GM12874 (cell line): ENCODE measurements at regions not wholly inside any gene's neighbourhood (a gene's known extent, or its start where the extent isn't known, plus 50 kb on each side); places are given as distances from the start of the nearest gene placed in this dataset.
A peak's percentile ranks its signal among the peaks of the same experiment; 100 is the strongest.

Experiments used
- CTCF ChIP-seq: IDR thresholded peaks from 2 replicates; pipeline ENCODE4 v1.5.1; 2011; ENCODE audit warnings: low read depth, mild to moderate bottlenecking, control low read depth, low read length, moderate library complexity; ENCODE audit not compliant: insufficient read depth

DNA sequence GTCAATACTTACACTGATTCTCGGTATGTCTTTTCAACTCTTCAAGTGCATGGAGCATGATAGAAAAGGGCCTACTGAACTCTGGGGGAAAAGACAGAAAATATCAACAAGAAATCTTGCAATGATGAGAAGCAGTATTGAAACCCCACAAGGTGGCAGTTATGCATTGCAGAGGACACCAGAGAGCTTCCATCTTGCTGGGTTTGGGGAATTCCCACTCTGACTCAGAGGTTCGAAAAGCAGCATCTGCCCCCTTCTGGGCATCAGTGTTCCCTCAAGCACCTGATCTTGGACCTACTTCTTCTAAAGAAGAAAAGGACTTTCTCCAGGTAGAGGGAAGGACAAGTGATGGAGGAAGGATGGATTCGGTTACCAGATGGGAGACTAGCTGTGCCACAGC, 147.5 kb upstream of the OSBPL11 start:
- TF ChIP-seq CTCF = peak; percentile 31; the same call in 1 of the 2 replicates

GRCh38 chr3:125766285-125766826, 171.1 kb upstream of the OSBPL11 start:
- peak; percentile 67 for TF ChIP-seq CTCF

DNA sequence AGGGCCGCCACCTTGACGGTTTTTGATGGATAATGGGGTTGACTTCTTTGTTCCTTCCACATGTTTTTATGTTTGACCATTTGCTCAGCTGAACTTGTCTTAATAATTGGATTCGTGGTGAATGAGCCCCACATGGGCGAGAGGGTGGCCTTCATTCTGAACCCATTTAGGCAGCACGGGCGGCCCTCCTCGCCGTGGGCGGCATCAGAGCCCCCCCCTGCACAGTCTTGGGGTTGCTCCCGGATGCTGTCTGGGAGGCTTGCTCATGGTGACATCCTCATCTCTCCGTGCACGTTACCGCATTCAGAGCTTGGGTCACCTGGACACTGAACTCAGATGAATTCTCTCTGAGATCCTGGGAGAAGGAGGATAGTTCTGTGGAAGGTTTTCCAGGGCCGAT, 172.3 kb upstream of the OSBPL11 start:
- TF ChIP-seq CTCF = no peak

GRCh38 chr3:125916376-125916978, 52.5 kb upstream of the ROPN1B start:
- TF ChIP-seq CTCF = peak; percentile 49
